Kidney (tissue), 13 donors: ENCODE measurements at regions not wholly inside any gene's neighbourhood (a gene's known extent, or its start where the extent isn't known, plus 50 kb on each side); places are given as distances from the start of the nearest gene placed in this dataset.
A peak's percentile ranks its signal among the peaks of the same experiment; 100 is the strongest.

Experiments used
- DNase-seq, 5 donors: peaks; one replicate each; pipeline ENCODE4 v3.0.0-alpha.2; 2013 to 2020
- FAIRE-seq: peaks from 2 replicates; lab custom pipeline; 2012; peaks lifted over from hg19 to GRCh38; lab: Jason Lieb, UNC
- H3K27ac ChIP-seq, 2 donors: one replicate each; pipeline ENCODE4 v1.7.0; 2013; ENCODE audit warnings: low read depth in 2 of 2, low read length in 2 of 2, inconsistent platforms in 1 of 2
- H3K27me3 ChIP-seq: one replicate; pipeline ENCODE4 v1.7.1; 2013; ENCODE audit warnings: low read length, inconsistent platforms; ENCODE audit not compliant: control insufficient read depth, insufficient read depth
- H3K36me3 ChIP-seq, 3 donors: one replicate each; pipeline versions ENCODE4 v1.7.0 to v1.7.1; 2013; ENCODE audit warnings: low read length in 3 of 3, control low read depth in 1 of 3, inconsistent platforms in 1 of 3; ENCODE audit not compliant: insufficient read depth in 3 of 3, control insufficient read depth in 2 of 3
- H3K4me1 ChIP-seq, 3 donors: one replicate each; pipeline versions ENCODE4 v1.7.0 to v1.7.1; 2013; ENCODE audit warnings: low read length in 3 of 3, inconsistent platforms in 1 of 3, low read depth in 1 of 3; ENCODE audit not compliant: control insufficient read depth in 2 of 3, insufficient read depth in 2 of 3
- H3K4me3 ChIP-seq, 3 donors: one replicate each; pipeline versions ENCODE4 v1.7.0 to v1.8.1; 2013; ENCODE audit warnings: low read length in 3 of 3, control low read depth in 1 of 3, inconsistent platforms in 1 of 3
- H3K9ac ChIP-seq, 3 donors: one replicate each; pipeline versions ENCODE4 v1.7.0 to v1.7.1; 2013; ENCODE audit warnings: low read length in 3 of 3, control low read depth in 1 of 3, inconsistent platforms in 1 of 3
- H3K9me3 ChIP-seq, 3 donors: one replicate each; pipeline versions ENCODE4 v1.7.0 to v1.7.1; 2013; ENCODE audit warnings: low read length in 3 of 3, control low read depth in 1 of 3, inconsistent platforms in 1 of 3; ENCODE audit not compliant: control insufficient read depth in 2 of 3, insufficient read depth in 1 of 3
- CTCF ChIP-seq: IDR thresholded peaks from 3 replicates; pipeline ENCODE4 v1.5.1; 2012; ENCODE audit warnings: mild to moderate bottlenecking, moderate library complexity, borderline replicate concordance; ENCODE audit not compliant: insufficient read depth; ENCODE audit errors: extremely low read depth
- intact Hi-C: fragments of 100-400 bp; cut with DNase I; formaldehyde crosslinking; loops from one replicate; pipeline ENCODE4 v1.11.1; 2022
- donor health status: control.
- donor health status: control.
- donor health status: control.
- donor health status: control.
- donor health status: control.
- donor health status: DM: yes; HTN: yes; CAD: no.
- donor health status: Normal renal cell carcinoma (clear cell type).

GRCh38 chr12:63078906-63079305, 72.1 kb downstream of the AVPR1A start:
- no peaks in the 10 kb centered on the region for H3K27me3 ChIP-seq
- H3K4me3 ChIP-seq = no peak overlapping the region
- intact Hi-C loops = no loop called here
- FAIRE-seq = peak; percentile 35
- H3K36me3 ChIP-seq = no peaks in the 10 kb centered on the region
- peak in 3 of 5 donors; percentile 31 to 79 (median 68) for DNase-seq
- H3K27ac ChIP-seq = no peak overlapping the region
- TF ChIP-seq CTCF = no peak
- no peak overlapping the region for H3K9ac ChIP-seq
- no peaks in the 10 kb centered on the region for H3K9me3 ChIP-seq
- peaks cover 2 to 3% (median 3%) of the 10 kb centered on the region in 3 donors for H3K4me1 ChIP-seq

GRCh38 chr12:63075376-63076060, 75.5 kb downstream of the AVPR1A start:
- Histone ChIP-seq H3K4me1 (peaks cover 2 to 3% (median 3%) of the 10 kb centered on the region in 3 donors), H3K4me3 (no peak overlapping the region), H3K9ac (no peak overlapping the region), H3K36me3 (no peaks in the 10 kb centered on the region), H3K27me3 (no peaks in the 10 kb centered on the region), H3K27ac (no peak overlapping the region), H3K9me3 (no peaks in the 10 kb centered on the region)
- no peak for DNase-seq
- intact Hi-C loops = no loop called here
- FAIRE-seq = no peak
- no peak for TF ChIP-seq CTCF

- no peak overlapping the region for H3K27ac ChIP-seq
- no peaks in the 10 kb centered on the region for H3K9me3 ChIP-seq
- H3K36me3 ChIP-seq = no peaks in the 10 kb centered on the region
- H3K9ac ChIP-seq = no peak overlapping the region
- H3K4me1 ChIP-seq = no peaks in the 10 kb centered on the region
- intact Hi-C loops = no loop called here
- TF ChIP-seq CTCF = no peak
- DNase-seq = no peak
- no peak overlapping the region for H3K4me3 ChIP-seq
- FAIRE-seq = no peak
- H3K27me3 ChIP-seq = no peaks in the 10 kb centered on the region
Observed at GRCh38 chr12:63070709-63071108, 80.3 kb downstream of the AVPR1A start.
